ENCODE measurements at regions not wholly inside any gene's neighbourhood (a gene's known extent, or its start where the extent isn't known, plus 50 kb on each side); places are given as distances from the start of the nearest gene placed in this dataset.

- TF ChIP-seq CTCF (IDR thresholded peaks at IDR 0.05): no peak
- no peak for TF ChIP-seq POLR2A (IDR thresholded peaks at IDR 0.05)
These were observed 979.6 kb downstream of the PCDH17 start for GRCh38 chr13:58611117-58611516.

All from Peyer's patch (tissue), 4 donors.